ENCODE measurements at regions not wholly inside any gene's neighbourhood (a gene's known extent, or its start where the extent isn't known, plus 50 kb on each side); places are given as distances from the start of the nearest gene placed in this dataset.
"Not testable (repeated sequence)": the region's sequence is repeated elsewhere in the genome, so short reads cannot be mapped to it uniquely, and the experiment has no call there.

DNA sequence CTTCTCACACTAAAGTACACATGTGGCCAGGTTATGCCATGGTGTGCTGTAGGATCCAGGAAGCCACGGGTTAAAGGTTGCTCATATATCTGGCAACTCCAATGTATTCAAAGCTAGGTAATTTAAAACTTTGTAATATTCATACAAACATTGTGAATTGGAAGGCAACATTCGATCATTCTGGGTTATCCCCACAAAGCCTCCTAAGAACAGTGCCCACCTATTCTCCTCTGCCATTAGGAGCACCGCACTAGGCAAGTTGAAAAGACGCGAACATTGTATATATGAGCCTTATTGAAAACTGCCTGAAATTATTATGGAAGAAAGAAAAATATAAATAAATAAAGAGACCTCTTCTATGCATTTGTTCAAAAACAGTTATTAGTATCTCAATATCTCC, 228.2 kb downstream of the IGSF11 start:
- DNase-seq (ENCODE audit: low read depth in 2 of 2), result no peak

DNA sequence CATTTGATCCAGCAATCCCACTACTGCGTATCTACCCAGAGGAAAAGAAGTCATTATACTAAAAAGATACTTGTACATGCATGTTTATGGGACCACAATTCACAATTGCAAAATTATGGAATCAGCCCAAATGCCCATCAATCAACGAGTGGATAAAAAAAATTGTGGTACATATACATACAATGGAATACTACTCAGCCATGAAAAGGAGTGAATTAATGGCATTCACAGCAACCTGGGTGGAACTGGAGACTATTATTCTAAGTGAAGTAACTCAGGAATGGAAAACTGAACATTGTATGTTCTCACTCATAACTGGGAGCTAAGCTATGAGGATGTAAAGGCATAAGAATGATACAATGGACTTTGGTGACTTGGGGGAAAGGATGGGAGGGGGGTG, 227.3 kb downstream of the IGSF11 start:
- not testable (repeated sequence) for DNase-seq (ENCODE audit: low read depth in 2 of 2)

DNA sequence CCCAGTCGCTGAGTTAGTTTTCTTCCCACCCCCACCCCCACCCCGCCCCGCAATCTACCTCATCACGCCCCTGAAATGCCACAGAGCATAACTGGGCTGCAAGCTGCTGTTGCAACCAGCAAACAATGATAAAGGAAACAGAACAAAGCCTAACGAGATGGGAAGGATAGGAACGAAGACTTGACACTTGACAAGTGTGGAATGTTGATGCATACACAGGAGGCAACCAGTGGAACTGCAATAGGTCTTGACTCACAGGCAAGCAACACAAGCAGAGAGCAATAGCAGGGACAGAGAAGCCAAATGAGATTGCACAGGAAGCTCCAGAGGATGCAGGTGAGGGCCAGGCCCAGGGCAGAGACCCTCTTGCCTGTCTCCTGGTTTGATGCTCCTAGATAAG, 225.9 kb downstream of the IGSF11 start:
- no peak for DNase-seq (ENCODE audit: low read depth in 2 of 2)

DNA sequence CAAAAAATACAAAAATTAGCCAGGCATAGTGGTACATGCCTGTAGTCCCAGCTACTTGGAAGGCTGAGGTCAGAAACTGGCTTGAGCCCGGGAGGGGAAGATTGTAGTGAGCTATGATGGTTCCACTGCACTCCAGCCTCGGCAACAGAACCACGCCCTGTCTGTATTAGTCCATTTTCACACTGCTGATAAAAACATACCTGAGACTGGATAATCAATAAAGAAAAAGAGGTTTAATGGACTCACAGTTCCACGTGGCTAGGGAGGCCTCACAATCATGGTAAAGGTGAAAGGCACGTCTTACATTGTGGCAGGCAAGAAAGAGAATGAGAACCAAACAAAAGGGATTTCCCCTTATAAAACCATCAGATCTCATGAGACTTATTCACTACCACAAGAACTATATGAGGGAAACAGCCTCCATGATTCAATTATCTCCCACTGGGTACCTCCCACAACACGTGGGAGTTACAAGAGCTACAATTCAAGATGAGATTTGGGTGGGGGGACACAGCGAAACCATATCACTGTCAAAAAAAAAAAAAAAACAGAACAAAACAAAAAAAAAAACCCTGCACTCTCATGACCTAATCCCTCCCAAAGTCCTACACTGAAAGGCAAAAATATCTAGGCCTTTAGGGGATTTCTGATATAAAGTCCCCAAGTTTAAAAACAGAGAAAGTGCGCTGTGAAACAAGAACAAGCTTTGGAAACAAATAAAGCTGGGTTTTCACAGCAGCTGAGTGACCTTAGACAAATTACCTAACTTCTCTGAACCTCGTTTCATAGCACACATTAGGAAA, 224.7 kb downstream of the IGSF11 start:
- DNase-seq (ENCODE audit: low read depth in 2 of 2), result no peak

DNA sequence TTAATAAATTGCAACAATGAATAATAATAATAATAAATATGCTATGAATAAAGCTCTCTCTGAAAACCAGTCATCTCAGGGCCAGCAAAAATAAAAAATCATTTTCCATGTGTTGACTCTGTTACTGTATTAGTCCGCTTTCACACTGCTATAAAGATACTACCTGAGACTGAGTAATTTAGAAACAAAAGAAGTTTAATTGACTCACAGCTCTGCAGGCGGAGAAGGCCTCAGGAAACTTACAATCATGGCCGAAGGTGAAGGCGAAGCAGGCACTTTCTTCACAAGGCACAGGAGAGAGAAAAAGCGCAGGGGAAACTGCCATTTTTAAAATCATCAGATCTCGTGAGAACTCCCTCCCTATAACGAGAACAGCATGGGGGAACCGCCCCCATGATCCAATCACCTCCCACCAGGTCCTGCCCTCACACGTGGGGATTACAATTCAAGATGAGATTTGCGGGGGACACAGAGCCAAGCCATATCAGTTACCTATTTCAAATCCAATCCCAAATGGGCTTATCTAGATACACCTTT, 224.1 kb downstream of the IGSF11 start:
- no peak for DNase-seq (ENCODE audit: low read depth in 2 of 2)

DNA sequence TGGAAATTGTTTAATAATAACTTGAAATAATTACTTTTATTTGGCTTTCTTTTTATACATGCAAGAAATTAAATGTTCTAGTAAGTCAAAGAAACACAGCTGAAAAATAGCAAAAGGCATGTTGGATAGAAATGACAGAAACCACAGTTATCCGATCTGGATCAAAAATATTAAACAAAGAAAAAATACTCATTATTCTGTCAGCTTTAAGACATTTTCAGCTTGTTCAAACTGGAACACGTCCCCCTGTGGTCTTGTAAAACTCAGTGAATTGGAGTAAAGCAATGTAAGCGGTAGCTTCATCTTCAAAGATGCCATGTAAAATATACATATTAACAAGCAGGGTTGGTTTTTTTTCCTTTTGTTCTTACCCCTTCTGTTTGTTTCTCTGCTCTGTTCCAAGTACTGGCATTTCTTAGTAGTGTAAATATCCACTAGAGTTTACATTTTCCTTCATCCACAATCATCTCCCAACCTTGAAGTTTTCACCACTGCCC, 223.4 kb downstream of the IGSF11 start:
- no peak for DNase-seq (ENCODE audit: low read depth in 2 of 2)

DNA sequence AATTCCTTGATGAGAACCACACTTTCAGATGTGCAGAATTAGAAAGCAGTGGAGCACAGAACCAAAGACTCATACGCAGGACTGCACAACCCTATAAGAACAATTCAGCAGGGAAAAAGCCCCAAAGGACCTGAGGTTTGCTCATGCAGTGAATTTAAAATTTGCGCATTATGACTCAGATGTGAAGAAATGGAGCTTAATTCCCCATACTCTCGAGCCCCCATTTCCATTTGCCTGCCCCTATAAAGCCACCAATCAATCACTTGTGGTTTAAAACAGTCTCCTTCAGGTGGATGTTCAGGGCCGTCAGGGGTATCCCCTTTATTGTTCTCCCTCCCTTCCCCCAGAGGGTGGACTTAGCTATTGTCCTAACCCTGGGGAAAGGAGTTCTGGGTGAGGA, 221.2 kb downstream of the IGSF11 start:
- DNase-seq (ENCODE audit: low read depth in 2 of 2), result no peak

DNA sequence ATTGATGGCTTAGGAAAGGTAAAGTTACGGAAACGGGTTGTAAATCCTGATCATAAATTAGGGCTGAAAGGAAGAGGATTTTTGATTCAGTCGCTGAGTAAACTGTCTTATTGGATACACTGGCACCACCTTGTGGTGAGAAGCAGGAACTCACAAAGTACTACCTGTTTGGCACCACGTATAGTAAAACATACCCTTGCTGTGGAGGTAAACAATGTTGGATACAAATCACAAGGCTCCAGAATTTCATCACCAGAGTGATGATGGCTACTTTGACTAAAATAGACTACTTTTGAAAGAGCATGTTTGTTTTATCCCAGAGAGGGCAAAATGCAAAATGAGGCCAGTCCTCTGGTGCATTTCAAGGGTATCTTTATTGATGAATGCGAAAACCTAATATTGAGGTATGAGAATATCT, 216.9 kb downstream of the IGSF11 start:
- DNase-seq (ENCODE audit: low read depth in 2 of 2), result peak in 1 of 2 donors; percentile 12

DNA sequence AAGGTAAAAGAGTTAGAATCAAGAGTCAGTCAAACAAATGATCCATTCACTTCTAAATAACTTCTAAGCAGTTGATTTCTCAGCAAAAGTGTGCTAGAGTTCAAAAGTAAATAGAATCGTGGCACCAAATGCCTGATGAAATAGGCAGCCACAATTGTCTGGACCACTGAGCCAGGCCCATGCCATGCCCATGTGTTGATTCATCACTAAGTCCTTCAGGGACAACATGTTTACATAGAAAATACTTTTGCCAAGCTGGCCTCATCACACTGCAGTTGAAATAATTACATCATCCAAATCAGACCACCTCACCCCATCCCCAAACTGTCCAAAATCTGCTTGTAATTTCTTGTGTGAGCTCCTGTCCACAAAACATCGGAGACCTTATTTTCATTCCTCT, 216.3 kb downstream of the IGSF11 start:
- no peak for DNase-seq (ENCODE audit: low read depth in 2 of 2)

DNA sequence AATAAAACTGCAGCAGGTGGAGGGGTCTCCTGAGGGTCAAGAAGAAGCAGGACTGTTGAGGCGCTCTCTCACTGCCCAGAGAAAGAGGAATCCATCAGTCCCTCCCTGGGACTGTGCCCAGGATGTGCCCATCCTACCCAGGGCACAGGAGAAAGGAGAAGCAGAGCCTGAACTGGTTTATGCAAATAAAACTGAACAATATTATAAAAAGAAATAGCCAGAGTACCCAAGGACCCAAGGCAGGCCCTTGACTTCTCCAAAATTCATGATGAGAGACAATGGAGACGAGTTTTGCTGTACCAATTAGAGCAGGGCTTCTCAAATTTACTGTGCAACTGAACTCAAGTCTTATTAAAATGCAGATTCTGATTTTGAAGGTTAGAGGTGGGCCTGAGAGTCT, 211.0 kb downstream of the IGSF11 start:
- no peak for DNase-seq (ENCODE audit: low read depth in 2 of 2)

DNA sequence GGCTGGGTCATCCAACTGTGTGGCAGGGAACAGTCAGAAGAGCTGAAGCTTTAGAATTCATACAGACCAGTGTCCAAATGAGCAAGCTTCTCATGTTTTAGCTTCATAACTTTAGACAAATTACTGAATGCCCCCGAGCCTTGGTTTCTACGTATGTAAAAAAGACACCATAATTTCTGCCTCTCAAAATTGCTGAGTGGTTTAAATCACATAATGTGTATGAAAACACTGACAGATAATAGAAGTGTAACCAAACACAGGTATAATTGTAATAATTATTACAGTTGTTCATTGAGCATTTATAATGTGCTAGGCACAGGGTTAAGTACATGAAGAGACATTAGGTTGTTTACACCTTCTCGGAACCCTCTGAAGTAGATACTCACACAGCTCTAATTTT, 207.2 kb downstream of the IGSF11 start:
- DNase-seq (ENCODE audit: low read depth in 2 of 2), result no peak

DNA sequence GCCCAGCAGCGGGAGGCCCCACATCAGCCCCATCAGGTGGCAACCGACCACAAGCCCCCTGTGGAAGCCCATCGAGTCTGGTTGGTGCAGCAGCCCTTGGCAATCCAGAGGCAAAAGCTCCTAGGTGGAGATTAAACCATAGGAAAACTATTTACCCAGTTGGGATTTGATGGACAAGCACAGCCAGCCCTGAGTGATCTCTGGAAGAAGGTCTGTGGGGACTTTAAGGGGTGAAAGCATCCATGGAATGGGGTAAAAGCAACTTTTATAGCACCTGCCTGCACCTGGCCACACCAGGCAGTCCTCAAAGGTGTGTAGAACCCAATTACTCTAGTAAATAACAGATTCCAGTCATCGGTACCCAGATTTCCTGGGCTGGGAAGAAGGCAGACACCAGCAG, 206.3 kb downstream of the IGSF11 start:
- DNase-seq (ENCODE audit: low read depth in 2 of 2), result no peak

DNA sequence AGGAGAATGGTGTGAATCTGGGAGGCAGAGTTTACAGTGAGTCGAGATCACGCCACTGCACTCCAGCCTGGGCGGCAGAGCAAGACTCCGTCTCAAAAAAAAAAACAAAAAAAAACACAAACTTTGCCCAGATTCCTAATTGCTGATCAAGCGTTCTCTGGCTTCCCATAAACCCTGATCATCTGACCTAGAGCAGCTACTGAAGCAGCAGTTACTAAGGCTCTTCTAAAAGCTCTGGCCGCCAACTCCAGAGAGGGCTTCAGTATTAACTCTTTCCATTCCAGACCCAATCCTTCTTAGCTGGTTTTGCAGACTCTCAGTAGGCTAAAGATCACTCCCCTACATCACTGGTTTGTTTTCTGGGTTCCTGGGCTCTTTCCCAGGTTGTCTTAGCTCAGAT, 201.6 kb downstream of the IGSF11 start:
- DNase-seq (ENCODE audit: low read depth in 2 of 2), result no peak

DNA sequence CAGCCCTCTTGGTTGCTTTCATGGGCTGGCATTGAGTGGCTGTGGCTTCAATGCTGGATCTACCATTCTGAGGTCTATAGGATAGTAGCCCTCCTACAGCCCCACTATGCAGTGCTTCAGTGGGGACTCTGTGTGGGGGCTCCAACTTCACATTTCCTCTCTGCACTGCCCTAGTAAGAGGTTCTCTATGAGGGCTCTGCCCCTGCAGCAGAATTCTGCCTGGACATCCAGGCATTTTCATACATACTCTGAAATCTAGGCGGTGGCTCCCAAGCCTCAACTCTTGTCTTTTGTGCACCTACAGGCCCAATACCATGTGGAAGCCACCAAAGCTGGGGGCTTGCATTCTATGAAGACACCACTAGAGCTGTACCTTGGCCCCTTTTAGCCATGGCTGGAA, 195.8 kb downstream of the IGSF11 start:
- DNase-seq (ENCODE audit: low read depth in 2 of 2), result no peak

DNA sequence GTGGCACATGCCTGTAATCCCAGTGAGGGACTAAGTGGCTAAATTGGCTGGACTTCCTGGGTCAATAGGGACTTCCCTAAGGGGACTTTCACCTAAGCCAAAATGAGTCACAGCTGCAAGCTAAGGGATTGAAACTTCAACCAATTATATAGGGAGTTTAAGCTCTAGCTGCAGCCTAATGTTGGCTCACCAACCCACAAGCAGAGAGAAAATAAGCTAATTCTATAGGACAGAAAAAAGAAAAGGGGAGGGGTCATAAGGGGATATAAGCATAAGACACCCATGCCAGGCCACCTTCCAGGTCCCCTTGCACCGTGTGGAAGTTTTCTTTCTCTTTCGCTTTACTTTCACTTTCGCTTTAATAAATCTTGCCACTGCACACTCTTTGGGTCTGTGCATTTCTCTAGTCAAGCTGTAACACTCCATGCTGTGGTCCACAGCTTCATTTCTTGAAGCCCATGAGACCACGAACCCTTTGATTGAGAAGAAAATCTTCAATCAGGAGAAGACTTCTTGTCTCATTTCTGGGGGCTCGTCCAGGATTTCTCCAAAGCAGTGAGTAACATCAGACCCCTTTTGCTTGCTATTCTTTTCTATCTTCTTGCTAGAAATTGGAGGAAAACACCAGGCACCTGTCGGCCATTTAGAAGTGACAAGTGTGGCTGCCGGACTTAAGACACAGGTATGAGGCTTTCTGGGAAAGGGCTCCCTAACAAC, 192.3 kb downstream of the IGSF11 start:
- DNase-seq (ENCODE audit: low read depth in 2 of 2), result no peak

DNA sequence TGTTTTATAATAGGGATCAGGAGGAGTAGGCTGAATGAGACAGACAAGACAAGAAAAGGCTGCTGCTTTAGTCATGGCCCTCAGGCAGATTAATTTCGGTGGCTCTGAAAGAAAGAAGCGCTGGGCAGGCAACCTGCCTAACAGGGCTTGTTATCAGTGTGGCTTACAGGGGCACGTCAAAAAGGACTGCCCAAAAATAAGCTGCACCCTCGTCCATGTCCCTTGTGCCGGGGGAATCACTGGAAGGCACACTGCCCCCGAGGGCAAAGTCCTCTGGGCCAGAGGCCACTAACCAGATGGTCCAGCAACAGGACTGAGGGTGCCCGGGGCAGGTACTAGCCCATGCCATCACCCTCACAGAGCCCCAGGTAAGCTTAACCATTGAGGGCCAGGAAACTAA, 188.5 kb downstream of the IGSF11 start:
- no peak for DNase-seq (ENCODE audit: low read depth in 2 of 2)
